Keratinocyte (primary cell): ENCODE measurements at regions not wholly inside any gene's neighbourhood (a gene's known extent, or its start where the extent isn't known, plus 50 kb on each side); places are given as distances from the start of the nearest gene placed in this dataset.

ENCODE experiments used
- DNase-seq: peaks from one replicate; pipeline ENCODE4 v3.0.0-alpha.2; 2011; ENCODE audit warnings: low read depth, missing footprints, low spot score
- FAIRE-seq: peaks from 2 replicates; lab custom pipeline; 2011; peaks lifted over from hg19 to GRCh38; lab: Jason Lieb, UNC
- H2AFZ ChIP-seq: 2 replicates; pipeline ENCODE4 v1.6.0; 2012; ENCODE audit warnings: low read length, control low read depth, inconsistent platforms; ENCODE audit not compliant: control insufficient read depth
- H3K27ac ChIP-seq: 2 replicates; pipeline ENCODE4 v1.5.1; 2011; ENCODE audit warnings: low read length; ENCODE audit not compliant: control insufficient read depth, insufficient read depth
- H3K27me3 ChIP-seq: 3 replicates; pipeline ENCODE4 v1.6.0; 2011; ENCODE audit warnings: low read length; ENCODE audit not compliant: control insufficient read depth, insufficient read depth; ENCODE audit errors: extremely low read depth
- H3K36me3 ChIP-seq, 2 experiments: 2 replicates in 1 of 2; 3 replicates in 1 of 2; pipeline ENCODE4 v1.5.1; 2011; ENCODE audit warnings: low read length in 2 of 2, mild to moderate bottlenecking in 1 of 2; ENCODE audit not compliant: control insufficient read depth in 2 of 2, insufficient read depth in 2 of 2; ENCODE audit errors: extremely low read depth in 1 of 2
- H3K4me1 ChIP-seq: 3 replicates; pipeline ENCODE4 v1.5.1; 2011; ENCODE audit warnings: low read length; ENCODE audit not compliant: control insufficient read depth, insufficient read depth; ENCODE audit errors: extremely low read depth
- H3K4me2 ChIP-seq: 3 replicates; pipeline ENCODE4 v1.6.0; 2011; ENCODE audit warnings: low read depth, low read length; ENCODE audit not compliant: control insufficient read depth, insufficient read depth; ENCODE audit errors: extremely low read depth
- H3K4me3 ChIP-seq, 3 experiments: fragments of 200-600 bp in 1 of 3; sonication (generic) in 1 of 3; 2 replicates in 2 of 3; 3 replicates in 1 of 3; pipeline ENCODE4 v1.5.1; 2011 to 2016; ENCODE audit warnings: low read length in 3 of 3, mild to moderate bottlenecking in 3 of 3, control low read depth in 2 of 3, inconsistent platforms in 1 of 3, low read depth in 1 of 3, mixed read lengths in 1 of 3, mixed run types in 1 of 3, moderate library complexity in 1 of 3; ENCODE audit not compliant: control insufficient read depth in 2 of 3, insufficient read depth in 2 of 3; ENCODE audit errors: extremely low read depth in 1 of 3
- H3K79me2 ChIP-seq: 2 replicates; pipeline ENCODE4 v1.6.0; 2012; ENCODE audit warnings: low read length; ENCODE audit not compliant: control insufficient read depth, insufficient read depth
- H3K9ac ChIP-seq: 3 replicates; pipeline ENCODE4 v1.6.0; 2011; ENCODE audit warnings: low read length; ENCODE audit not compliant: control insufficient read depth, insufficient read depth; ENCODE audit errors: extremely low read depth
- H3K9me1 ChIP-seq: 3 replicates; pipeline ENCODE4 v1.6.0; 2011; ENCODE audit warnings: low read length; ENCODE audit not compliant: control insufficient read depth, insufficient read depth; ENCODE audit errors: extremely low read depth
- H3K9me3 ChIP-seq: 2 replicates; pipeline ENCODE4 v1.5.1; 2012; ENCODE audit warnings: low read depth, low read length; ENCODE audit not compliant: control insufficient read depth
- H4K20me1 ChIP-seq: 3 replicates; pipeline ENCODE4 v1.6.0; 2011; ENCODE audit warnings: low read length; ENCODE audit not compliant: control insufficient read depth, insufficient read depth; ENCODE audit errors: extremely low read depth
- CTCF ChIP-seq, 3 experiments: IDR thresholded peaks in 1 of 3; conservative IDR thresholded peaks in 1 of 3; optimal IDR thresholded peaks in 1 of 3; 2 replicates in 2 of 3; 3 replicates in 1 of 3; pipeline versions ENCODE3 to v1.5.1; 2011; ENCODE audit warnings: low read length in 3 of 3, mild to moderate bottlenecking in 3 of 3, moderate library complexity in 2 of 3, control low read depth in 1 of 3, inconsistent platforms in 1 of 3; ENCODE audit not compliant: insufficient read depth in 2 of 3; ENCODE audit errors: extremely low read depth in 1 of 3
- EZH2 ChIP-seq: IDR thresholded peaks from one replicate; pipeline ENCODE4 v1.6.1; 2012; ENCODE audit warnings: inconsistent platforms, mild to moderate bottlenecking, low read length, moderate library complexity
- dilution Hi-C: fragments of 300-500 bp; cut with MboI; formaldehyde crosslinking; loops from one replicate; pipeline ENCODE4 v1.7.0; 2020; ENCODE audit warnings: low sequenced_read_pairs; ENCODE audit not compliant: extremely low pct_ligation_motif_present

- Histone ChIP-seq H3K4me3 (no peak overlapping the region), H3K27ac (no peak overlapping the region), H4K20me1 (no peaks in the 10 kb centered on the region), H2AFZ (no peak overlapping the region), H3K4me2 (no peak overlapping the region), H3K4me1 (no peaks in the 10 kb centered on the region), H3K9ac (no peak overlapping the region), H3K36me3 (no peaks in the 10 kb centered on the region), H3K9me3 (no peaks in the 10 kb centered on the region), H3K79me2 (no peaks in the 10 kb centered on the region), H3K27me3 (no peaks in the 10 kb centered on the region), H3K9me1 (no peaks in the 10 kb centered on the region)
- DNase-seq (no peak), FAIRE-seq (no peak)
- dilution Hi-C loops: no loop called here
- TF ChIP-seq CTCF (optimal IDR thresholded peaks at IDR 0.05 in 1 of 3, IDR thresholded peaks at IDR 0.05 in 1 of 3, conservative IDR thresholded peaks at IDR 0.05 in 1 of 3; ENCODE audit: extremely low read depth in 1 of 3, insufficient read depth in 2 of 3, low read length in 3 of 3): no peak
Measured at GRCh38 chr2:219989744-219990143, 362.3 kb downstream of the SLC4A3 start.

- Histone ChIP-seq H3K27me3 (no peaks in the 10 kb centered on the region), H3K4me2 (no peak overlapping the region), H3K9me1 (no peaks in the 10 kb centered on the region), H4K20me1 (no peaks in the 10 kb centered on the region), H3K4me1 (no peaks in the 10 kb centered on the region), H3K4me3 (no peak overlapping the region), H3K27ac (no peak overlapping the region), H3K9me3 (no peaks in the 10 kb centered on the region), H2AFZ (no peak overlapping the region), H3K79me2 (no peaks in the 10 kb centered on the region), H3K9ac (no peak overlapping the region), H3K36me3 (no peaks in the 10 kb centered on the region)
- dilution Hi-C loops: no loop called here
- no peak for FAIRE-seq
- DNase-seq: no peak
- no peak for TF ChIP-seq EZH2
- no peak for TF ChIP-seq CTCF (optimal IDR thresholded peaks at IDR 0.05 in 1 of 3, IDR thresholded peaks at IDR 0.05 in 1 of 3, conservative IDR thresholded peaks at IDR 0.05 in 1 of 3; ENCODE audit: extremely low read depth in 1 of 3, insufficient read depth in 2 of 3, low read length in 3 of 3)
Measured at GRCh38 chr2:219991116-219991515, 363.7 kb downstream of the SLC4A3 start.
